Keratinocyte (primary cell): ENCODE measurements at regions not wholly inside any gene's neighbourhood (a gene's known extent, or its start where the extent isn't known, plus 50 kb on each side); places are given as distances from the start of the nearest gene placed in this dataset.

Experiments
- DNase-seq: peaks from one replicate; pipeline ENCODE4 v3.0.0-alpha.2; 2011; ENCODE audit warnings: low read depth, missing footprints, low spot score
- FAIRE-seq: peaks from 2 replicates; lab custom pipeline; 2011; peaks lifted over from hg19 to GRCh38; lab: Jason Lieb, UNC
- H2AFZ ChIP-seq: 2 replicates; pipeline ENCODE4 v1.6.0; 2012; ENCODE audit warnings: low read length, control low read depth, inconsistent platforms; ENCODE audit not compliant: control insufficient read depth
- H3K27ac ChIP-seq: 2 replicates; pipeline ENCODE4 v1.5.1; 2011; ENCODE audit warnings: low read length; ENCODE audit not compliant: control insufficient read depth, insufficient read depth
- H3K27me3 ChIP-seq: 3 replicates; pipeline ENCODE4 v1.6.0; 2011; ENCODE audit warnings: low read length; ENCODE audit not compliant: control insufficient read depth, insufficient read depth; ENCODE audit errors: extremely low read depth
- H3K36me3 ChIP-seq, 2 experiments: 2 replicates in 1 of 2; 3 replicates in 1 of 2; pipeline ENCODE4 v1.5.1; 2011; ENCODE audit warnings: low read length in 2 of 2, mild to moderate bottlenecking in 1 of 2; ENCODE audit not compliant: control insufficient read depth in 2 of 2, insufficient read depth in 2 of 2; ENCODE audit errors: extremely low read depth in 1 of 2
- H3K4me1 ChIP-seq: 3 replicates; pipeline ENCODE4 v1.5.1; 2011; ENCODE audit warnings: low read length; ENCODE audit not compliant: control insufficient read depth, insufficient read depth; ENCODE audit errors: extremely low read depth
- H3K4me2 ChIP-seq: 3 replicates; pipeline ENCODE4 v1.6.0; 2011; ENCODE audit warnings: low read depth, low read length; ENCODE audit not compliant: control insufficient read depth, insufficient read depth; ENCODE audit errors: extremely low read depth
- H3K4me3 ChIP-seq, 3 experiments: fragments of 200-600 bp in 1 of 3; sonication (generic) in 1 of 3; 2 replicates in 2 of 3; 3 replicates in 1 of 3; pipeline ENCODE4 v1.5.1; 2011 to 2016; ENCODE audit warnings: low read length in 3 of 3, mild to moderate bottlenecking in 3 of 3, control low read depth in 2 of 3, inconsistent platforms in 1 of 3, low read depth in 1 of 3, mixed read lengths in 1 of 3, mixed run types in 1 of 3, moderate library complexity in 1 of 3; ENCODE audit not compliant: control insufficient read depth in 2 of 3, insufficient read depth in 2 of 3; ENCODE audit errors: extremely low read depth in 1 of 3
- H3K79me2 ChIP-seq: 2 replicates; pipeline ENCODE4 v1.6.0; 2012; ENCODE audit warnings: low read length; ENCODE audit not compliant: control insufficient read depth, insufficient read depth
- H3K9ac ChIP-seq: 3 replicates; pipeline ENCODE4 v1.6.0; 2011; ENCODE audit warnings: low read length; ENCODE audit not compliant: control insufficient read depth, insufficient read depth; ENCODE audit errors: extremely low read depth
- H3K9me1 ChIP-seq: 3 replicates; pipeline ENCODE4 v1.6.0; 2011; ENCODE audit warnings: low read length; ENCODE audit not compliant: control insufficient read depth, insufficient read depth; ENCODE audit errors: extremely low read depth
- H3K9me3 ChIP-seq: 2 replicates; pipeline ENCODE4 v1.5.1; 2012; ENCODE audit warnings: low read depth, low read length; ENCODE audit not compliant: control insufficient read depth
- H4K20me1 ChIP-seq: 3 replicates; pipeline ENCODE4 v1.6.0; 2011; ENCODE audit warnings: low read length; ENCODE audit not compliant: control insufficient read depth, insufficient read depth; ENCODE audit errors: extremely low read depth
- EZH2 ChIP-seq: IDR thresholded peaks from one replicate; pipeline ENCODE4 v1.6.1; 2012; ENCODE audit warnings: inconsistent platforms, mild to moderate bottlenecking, low read length, moderate library complexity
- dilution Hi-C: fragments of 300-500 bp; cut with MboI; formaldehyde crosslinking; loops from one replicate; pipeline ENCODE4 v1.7.0; 2020; ENCODE audit warnings: low sequenced_read_pairs; ENCODE audit not compliant: extremely low pct_ligation_motif_present
- TF ChIP-seq, protein P1 (sequence below), 3 experiments: IDR thresholded peaks in 1 of 3; conservative IDR thresholded peaks in 1 of 3; optimal IDR thresholded peaks in 1 of 3; 2 replicates in 2 of 3; 3 replicates in 1 of 3; pipeline versions ENCODE3 to v1.5.1; 2011; ENCODE audit warnings: low read length in 3 of 3, mild to moderate bottlenecking in 3 of 3, moderate library complexity in 2 of 3, control low read depth in 1 of 3, inconsistent platforms in 1 of 3; ENCODE audit not compliant: insufficient read depth in 2 of 3; ENCODE audit errors: extremely low read depth in 1 of 3

DNA sequence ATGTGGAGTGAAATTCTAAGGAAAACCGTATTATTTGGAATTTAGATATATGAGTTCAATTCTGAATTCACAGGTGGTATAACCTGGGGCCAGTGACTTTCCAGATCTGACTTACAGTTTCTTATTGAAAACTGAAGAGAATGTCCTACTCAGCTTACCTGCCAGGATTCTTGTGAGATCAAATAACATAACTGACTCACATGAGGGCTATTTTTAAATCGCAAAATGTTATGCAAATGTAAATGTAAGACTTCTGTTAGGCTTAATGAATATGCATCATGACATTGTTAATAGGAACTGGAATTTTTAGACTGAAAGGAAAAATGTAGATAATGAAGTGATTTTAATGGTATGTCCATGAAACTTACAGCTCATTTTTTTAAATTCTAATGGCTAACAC, 1142.1 kb downstream of the FLRT2 start:
- H3K9ac ChIP-seq: no peak overlapping the region
- H3K27me3 ChIP-seq: no peaks in the 10 kb centered on the region
- dilution Hi-C loops: no loop called here
- H3K36me3 ChIP-seq: no peaks in the 10 kb centered on the region
- no peak overlapping the region for H3K27ac ChIP-seq
- no peaks in the 10 kb centered on the region for H4K20me1 ChIP-seq
- no peak overlapping the region for H2AFZ ChIP-seq
- DNase-seq (no peak), FAIRE-seq (no peak)
- no peak overlapping the region for H3K4me2 ChIP-seq
- no peaks in the 10 kb centered on the region for H3K79me2 ChIP-seq
- no peaks in the 10 kb centered on the region for H3K9me1 ChIP-seq
- TF ChIP-seq, protein P1, sequence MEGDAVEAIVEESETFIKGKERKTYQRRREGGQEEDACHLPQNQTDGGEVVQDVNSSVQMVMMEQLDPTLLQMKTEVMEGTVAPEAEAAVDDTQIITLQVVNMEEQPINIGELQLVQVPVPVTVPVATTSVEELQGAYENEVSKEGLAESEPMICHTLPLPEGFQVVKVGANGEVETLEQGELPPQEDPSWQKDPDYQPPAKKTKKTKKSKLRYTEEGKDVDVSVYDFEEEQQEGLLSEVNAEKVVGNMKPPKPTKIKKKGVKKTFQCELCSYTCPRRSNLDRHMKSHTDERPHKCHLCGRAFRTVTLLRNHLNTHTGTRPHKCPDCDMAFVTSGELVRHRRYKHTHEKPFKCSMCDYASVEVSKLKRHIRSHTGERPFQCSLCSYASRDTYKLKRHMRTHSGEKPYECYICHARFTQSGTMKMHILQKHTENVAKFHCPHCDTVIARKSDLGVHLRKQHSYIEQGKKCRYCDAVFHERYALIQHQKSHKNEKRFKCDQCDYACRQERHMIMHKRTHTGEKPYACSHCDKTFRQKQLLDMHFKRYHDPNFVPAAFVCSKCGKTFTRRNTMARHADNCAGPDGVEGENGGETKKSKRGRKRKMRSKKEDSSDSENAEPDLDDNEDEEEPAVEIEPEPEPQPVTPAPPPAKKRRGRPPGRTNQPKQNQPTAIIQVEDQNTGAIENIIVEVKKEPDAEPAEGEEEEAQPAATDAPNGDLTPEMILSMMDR (optimal IDR thresholded peaks at IDR 0.05 in 1 of 3, IDR thresholded peaks at IDR 0.05 in 1 of 3, conservative IDR thresholded peaks at IDR 0.05 in 1 of 3; ENCODE audit: extremely low read depth in 1 of 3, insufficient read depth in 2 of 3, low read length in 3 of 3): no peak
- TF ChIP-seq EZH2: no peak
- no peak overlapping the region for H3K4me3 ChIP-seq
- H3K9me3 ChIP-seq: no peaks in the 10 kb centered on the region
- H3K4me1 ChIP-seq: peaks cover 8% of the 10 kb centered on the region

DNA sequence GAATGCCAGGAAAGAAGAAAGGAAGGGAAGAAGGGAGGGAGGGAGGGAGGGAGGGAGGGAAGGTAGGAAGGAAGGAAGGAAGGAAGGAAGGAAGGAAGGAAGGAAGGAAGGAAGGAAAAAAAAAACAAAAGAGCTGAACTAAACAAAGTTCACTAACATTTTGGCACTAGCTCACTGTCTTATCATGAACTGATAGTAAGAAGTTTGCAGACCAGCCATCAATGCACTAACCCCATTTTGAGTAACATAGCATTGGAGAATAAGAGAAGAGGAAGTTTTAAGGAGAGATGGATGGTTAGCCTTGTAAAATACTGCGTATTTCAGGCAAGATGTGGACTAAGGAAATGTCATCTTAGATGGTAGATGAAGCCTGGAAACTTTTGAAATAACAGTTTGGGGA, 1136.0 kb downstream of the FLRT2 start:
- no peaks in the 10 kb centered on the region for H3K79me2 ChIP-seq
- H3K9me3 ChIP-seq: no peaks in the 10 kb centered on the region
- no peak overlapping the region for H3K9ac ChIP-seq
- dilution Hi-C loops: no loop called here
- H3K4me1 ChIP-seq: no peaks in the 10 kb centered on the region
- H4K20me1 ChIP-seq: no peaks in the 10 kb centered on the region
- no peaks in the 10 kb centered on the region for H3K9me1 ChIP-seq
- TF ChIP-seq, protein P1 (optimal IDR thresholded peaks at IDR 0.05 in 1 of 3, IDR thresholded peaks at IDR 0.05 in 1 of 3, conservative IDR thresholded peaks at IDR 0.05 in 1 of 3; ENCODE audit: extremely low read depth in 1 of 3, insufficient read depth in 2 of 3, low read length in 3 of 3): no peak
- no peak for TF ChIP-seq EZH2
- no peaks in the 10 kb centered on the region for H3K27me3 ChIP-seq
- no peak for FAIRE-seq
- no peak for DNase-seq
- no peak overlapping the region for H3K4me3 ChIP-seq
- H3K36me3 ChIP-seq: no peaks in the 10 kb centered on the region
- H2AFZ ChIP-seq: no peak overlapping the region
- no peak overlapping the region for H3K4me2 ChIP-seq
- no peak overlapping the region for H3K27ac ChIP-seq
